MG63 (cell line): ENCODE measurements at regions not wholly inside any gene's neighbourhood (a gene's known extent, or its start where the extent isn't known, plus 50 kb on each side); places are given as distances from the start of the nearest gene placed in this dataset.

Experiments
- DNase-seq: peaks from one replicate; pipeline ENCODE4 v3.0.0-alpha.2; 2020
- H3K27me3 ChIP-seq: fragments of 250-450 bp; sonication (Bioruptor Pico); 2 replicates; pipeline ENCODE4 v1.5.1; 2020; ENCODE audit warnings: mild to moderate bottlenecking, moderate library complexity
- H3K36me3 ChIP-seq: fragments of 250-450 bp; sonication (Bioruptor Pico); 2 replicates; pipeline ENCODE4 v1.5.1; 2020; ENCODE audit warnings: mild to moderate bottlenecking, moderate library complexity
- H3K4me3 ChIP-seq: fragments of 250-450 bp; sonication (Bioruptor Pico); 2 replicates; pipeline ENCODE4 v1.5.1; 2020; ENCODE audit warnings: mild to moderate bottlenecking, moderate library complexity
- H3K9me3 ChIP-seq: fragments of 250-450 bp; sonication (Bioruptor Pico); 2 replicates; pipeline ENCODE4 v1.5.1; 2020; ENCODE audit warnings: mild to moderate bottlenecking, moderate library complexity

DNA sequence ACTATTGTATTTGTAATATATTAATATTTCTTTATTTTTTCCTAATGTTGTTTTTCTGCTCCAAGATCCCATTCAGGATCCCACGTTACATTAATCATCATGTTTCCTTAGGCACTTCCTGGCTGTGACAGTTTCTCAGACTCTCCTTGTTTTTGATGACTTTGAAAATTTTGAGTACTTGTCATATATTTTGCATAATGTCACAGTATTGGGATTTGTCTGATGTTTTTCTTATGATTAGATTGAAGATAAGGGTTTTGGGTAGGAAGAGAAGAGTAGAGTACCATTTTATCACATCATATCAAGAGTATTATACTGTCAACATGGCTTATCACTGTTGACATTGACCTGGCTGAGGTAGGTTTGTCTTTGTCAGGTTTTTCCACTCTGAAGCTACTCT is 146.3 kb upstream of the TPK1 start:
- no peak overlapping the region for H3K4me3 ChIP-seq
- DNase-seq, result no peak
- H3K9me3 ChIP-seq, result no peaks in the 10 kb centered on the region
- H3K36me3 ChIP-seq, result no peaks in the 10 kb centered on the region
- H3K27me3 ChIP-seq, result no peaks in the 10 kb centered on the region

- DNase-seq, result no peak
- Histone ChIP-seq H3K36me3 (no peaks in the 10 kb centered on the region), H3K9me3 (no peaks in the 10 kb centered on the region), H3K4me3 (no peak overlapping the region), H3K27me3 (no peaks in the 10 kb centered on the region)
Measured at GRCh38 chr7:144975882-144976281, 140.0 kb upstream of the TPK1 start.

GRCh38 chr7:144969787-144970186 is 133.9 kb upstream of the TPK1 start:
- no peaks in the 10 kb centered on the region for H3K27me3 ChIP-seq
- H3K4me3 ChIP-seq, result no peak overlapping the region
- H3K9me3 ChIP-seq, result no peaks in the 10 kb centered on the region
- DNase-seq, result no peak
- H3K36me3 ChIP-seq, result no peaks in the 10 kb centered on the region

DNA sequence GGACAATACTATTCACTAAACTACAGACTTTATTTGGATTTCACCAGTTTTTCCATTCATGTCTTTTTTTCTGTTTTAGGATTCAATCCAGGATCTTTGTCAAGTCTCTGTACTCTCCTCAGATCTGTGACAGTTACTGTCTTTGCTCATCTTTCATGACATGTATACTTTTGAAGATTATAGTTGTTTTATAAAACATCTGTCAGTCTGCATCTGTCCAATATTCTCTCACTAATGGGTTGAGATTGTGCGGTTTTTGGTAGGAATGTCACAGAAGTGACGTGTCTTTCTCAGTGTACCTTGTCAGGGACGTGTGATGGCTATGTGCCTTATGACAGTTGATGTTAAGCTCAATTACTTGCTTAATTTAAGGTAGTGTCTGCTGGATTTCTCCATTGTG is 124.9 kb upstream of the TPK1 start:
- Histone ChIP-seq H3K4me3 (no peak overlapping the region), H3K27me3 (no peaks in the 10 kb centered on the region), H3K9me3 (no peaks in the 10 kb centered on the region), H3K36me3 (no peaks in the 10 kb centered on the region)
- DNase-seq, result no peak

DNA sequence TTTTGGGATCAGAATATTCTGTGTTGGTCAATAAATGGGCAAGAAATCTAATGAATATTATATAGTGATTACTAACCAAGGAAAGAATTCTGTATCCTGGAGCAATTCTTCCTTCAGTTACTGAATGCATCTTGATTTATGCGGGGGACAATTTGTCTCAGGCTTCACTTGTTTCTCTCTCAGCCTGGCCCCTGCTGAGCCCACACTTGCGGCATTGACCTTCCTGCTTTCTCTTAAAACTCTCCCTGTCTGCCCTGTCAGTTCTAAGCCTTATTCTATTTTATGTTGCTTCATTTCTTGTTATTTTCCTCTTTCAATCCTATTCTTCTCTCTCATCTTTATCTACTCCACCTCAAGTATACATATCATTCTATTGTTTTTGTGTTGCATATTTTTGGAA is 122.1 kb upstream of the TPK1 start:
- Histone ChIP-seq H3K9me3 (no peaks in the 10 kb centered on the region), H3K27me3 (no peaks in the 10 kb centered on the region), H3K36me3 (no peaks in the 10 kb centered on the region), H3K4me3 (no peak overlapping the region)
- no peak for DNase-seq

DNA sequence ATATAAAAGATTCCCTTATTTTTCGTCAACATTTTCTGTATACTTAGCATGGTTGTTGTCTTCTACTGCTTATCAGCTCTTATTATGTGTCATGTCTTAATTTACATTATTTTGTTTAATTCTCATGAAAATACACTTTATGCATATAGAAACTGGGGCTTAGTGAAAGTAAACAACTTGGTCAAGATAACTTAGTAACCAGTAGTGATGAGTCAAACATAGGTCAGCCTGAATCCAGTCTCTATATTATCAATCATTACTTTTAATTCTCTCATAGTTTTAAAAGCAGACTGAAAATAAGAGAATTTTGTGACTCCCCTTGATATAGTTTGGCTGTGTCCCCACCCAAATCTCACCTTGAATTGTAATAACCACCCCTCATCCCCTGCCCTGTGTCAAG is 119.6 kb upstream of the TPK1 start:
- H3K4me3 ChIP-seq, result no peak overlapping the region
- DNase-seq, result no peak
- no peaks in the 10 kb centered on the region for H3K36me3 ChIP-seq
- H3K9me3 ChIP-seq, result no peaks in the 10 kb centered on the region
- no peaks in the 10 kb centered on the region for H3K27me3 ChIP-seq

DNA sequence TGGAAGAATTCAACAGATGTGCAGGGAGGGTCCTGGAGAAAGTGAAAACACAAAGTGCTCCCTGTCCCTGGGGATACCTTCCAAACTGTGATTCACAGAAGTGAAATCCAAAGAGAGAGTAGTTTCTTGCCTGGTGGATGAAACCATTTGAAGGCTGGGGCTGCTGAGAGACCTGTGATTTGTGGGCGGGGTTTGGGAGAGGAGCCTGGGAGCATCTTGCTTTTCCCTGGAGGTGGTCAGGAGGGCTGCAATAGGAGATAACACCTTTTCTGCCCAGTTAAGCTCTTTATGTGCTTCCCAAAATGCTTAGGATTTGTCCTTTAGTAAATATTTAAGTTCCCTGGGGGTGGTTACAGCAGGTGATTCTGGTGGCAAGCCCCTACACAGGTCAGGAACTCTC is 105.3 kb upstream of the TPK1 start:
- Histone ChIP-seq H3K27me3 (no peaks in the 10 kb centered on the region), H3K36me3 (no peaks in the 10 kb centered on the region), H3K4me3 (no peak overlapping the region), H3K9me3 (no peaks in the 10 kb centered on the region)
- DNase-seq, result no peak

GRCh38 chr7:144937199-144937598 is 101.3 kb upstream of the TPK1 start:
- Histone ChIP-seq H3K4me3 (no peak overlapping the region), H3K9me3 (no peaks in the 10 kb centered on the region), H3K27me3 (no peaks in the 10 kb centered on the region), H3K36me3 (no peaks in the 10 kb centered on the region)
- DNase-seq, result no peak

GRCh38 chr7:144936314-144936713 is 100.5 kb upstream of the TPK1 start:
- DNase-seq, result no peak
- H3K9me3 ChIP-seq, result no peaks in the 10 kb centered on the region
- H3K27me3 ChIP-seq, result no peaks in the 10 kb centered on the region
- H3K4me3 ChIP-seq, result no peak overlapping the region
- no peaks in the 10 kb centered on the region for H3K36me3 ChIP-seq

DNA sequence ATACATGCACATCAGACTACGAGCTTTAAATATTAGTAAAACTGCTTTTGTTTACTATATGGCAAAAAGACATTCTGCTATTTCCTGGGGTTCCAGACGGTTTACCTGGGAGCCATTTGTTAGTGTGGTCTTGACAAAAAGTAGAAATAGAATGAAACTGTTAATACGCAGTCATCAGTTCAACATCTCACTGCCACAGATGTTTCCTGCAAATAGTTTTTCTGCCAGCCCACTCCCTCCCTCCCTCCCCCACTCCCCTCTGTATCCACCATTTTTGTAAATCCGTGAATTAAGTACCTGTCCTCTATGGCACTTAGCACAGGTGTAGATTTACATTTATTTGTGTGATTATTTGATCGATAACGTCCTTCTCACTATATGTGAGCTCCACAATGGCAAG is 74.6 kb upstream of the TPK1 start:
- Histone ChIP-seq H3K4me3 (no peak overlapping the region), H3K36me3 (no peaks in the 10 kb centered on the region), H3K9me3 (no peaks in the 10 kb centered on the region), H3K27me3 (no peaks in the 10 kb centered on the region)
- DNase-seq, result no peak

DNA sequence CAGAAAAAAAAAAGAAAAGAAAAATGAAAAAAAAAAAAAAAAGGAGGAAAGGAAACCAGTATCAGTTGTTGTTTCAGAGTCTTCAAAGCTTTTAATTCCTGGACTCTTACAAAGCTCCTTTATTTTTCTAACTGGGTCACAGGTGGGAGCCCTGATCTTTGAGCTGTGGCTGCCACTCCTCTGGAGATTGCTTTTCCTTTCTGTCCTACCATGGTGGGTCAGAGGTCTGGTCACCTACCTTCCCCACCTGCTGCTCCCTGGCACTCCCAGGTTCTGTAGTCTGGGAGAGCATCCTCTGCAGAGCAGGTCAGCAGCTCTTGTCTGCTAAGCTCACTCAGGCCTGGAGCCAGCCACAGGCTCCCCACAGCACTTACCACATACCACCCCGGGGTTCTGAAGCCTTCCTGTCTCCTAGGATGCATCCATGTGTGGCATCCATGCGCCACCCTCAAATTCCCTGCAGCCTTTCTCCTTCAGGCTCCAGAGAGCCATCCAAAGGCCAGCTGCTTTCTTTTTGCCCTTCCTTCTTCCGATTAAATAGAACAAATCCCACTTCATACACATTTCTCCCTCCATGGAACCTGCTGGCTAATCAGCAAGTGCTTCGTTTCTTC is 73.2 kb upstream of the TPK1 start:
- H3K4me3 ChIP-seq, result no peak overlapping the region
- no peak for DNase-seq

DNA sequence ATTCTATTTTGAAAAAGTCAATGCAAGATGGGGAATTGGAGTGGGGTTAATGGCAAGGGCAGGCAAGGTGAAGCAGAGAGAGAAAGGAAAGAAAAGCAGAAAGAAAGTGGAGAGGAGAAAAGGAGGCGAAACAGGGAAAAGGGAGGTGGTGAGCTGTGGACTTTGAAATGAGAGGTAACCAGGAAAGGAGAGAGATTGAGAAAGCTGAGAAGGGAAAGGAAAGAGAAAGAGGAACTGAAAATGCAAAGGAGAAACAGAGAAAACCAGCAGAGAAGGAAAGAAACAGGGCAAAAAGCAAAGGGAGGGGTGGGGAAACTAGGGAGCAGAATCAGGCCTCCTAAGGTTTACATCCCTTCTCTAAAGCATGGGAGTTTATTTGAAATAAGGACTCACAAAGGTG is 72.5 kb upstream of the TPK1 start:
- Histone ChIP-seq H3K27me3 (no peaks in the 10 kb centered on the region), H3K36me3 (no peaks in the 10 kb centered on the region), H3K9me3 (no peaks in the 10 kb centered on the region), H3K4me3 (no peak overlapping the region)
- DNase-seq, result no peak

More for the DNA sequence above, 73.2 kb upstream of the TPK1 start:
- Histone ChIP-seq H3K36me3 (no peaks in the 10 kb centered on the region), H3K9me3 (no peaks in the 10 kb centered on the region), H3K27me3 (no peaks in the 10 kb centered on the region)

GRCh38 chr7:144907577-144907976 is 71.7 kb upstream of the TPK1 start:
- DNase-seq, result no peak
- Histone ChIP-seq H3K9me3 (no peaks in the 10 kb centered on the region), H3K27me3 (no peaks in the 10 kb centered on the region), H3K36me3 (no peaks in the 10 kb centered on the region), H3K4me3 (no peak overlapping the region)

DNA sequence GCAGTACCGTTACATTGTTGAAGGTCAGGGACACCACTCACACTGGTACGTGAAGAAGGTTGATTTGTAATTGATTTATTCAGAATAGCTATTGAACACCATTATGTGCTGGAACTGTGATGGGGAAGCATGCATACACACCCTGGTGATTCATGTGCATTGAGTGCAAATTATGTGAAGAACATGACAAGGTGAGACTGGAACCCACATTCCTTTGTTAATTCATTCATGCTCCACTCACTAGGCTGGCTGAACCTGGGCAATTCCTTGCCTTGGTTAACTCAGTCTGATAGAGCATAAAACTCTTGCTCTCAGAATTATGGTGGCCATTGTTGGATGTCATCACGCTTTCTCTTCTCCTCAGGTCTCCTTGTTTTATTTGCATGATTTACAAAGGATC is 67.3 kb upstream of the TPK1 start:
- no peaks in the 10 kb centered on the region for H3K9me3 ChIP-seq
- no peak for DNase-seq
- H3K36me3 ChIP-seq, result no peaks in the 10 kb centered on the region
- no peaks in the 10 kb centered on the region for H3K27me3 ChIP-seq
- H3K4me3 ChIP-seq, result no peak overlapping the region

- Histone ChIP-seq H3K36me3 (no peaks in the 10 kb centered on the region), H3K27me3 (no peaks in the 10 kb centered on the region), H3K4me3 (no peak overlapping the region), H3K9me3 (no peaks in the 10 kb centered on the region)
- DNase-seq, result no peak
Measured at GRCh38 chr7:144892761-144893160, 56.9 kb upstream of the TPK1 start.
